ENCODE measurements at regions not wholly inside any gene's neighbourhood (a gene's known extent, or its start where the extent isn't known, plus 50 kb on each side); places are given as distances from the start of the nearest gene placed in this dataset.

GRCh38 chrX:33987458-33987857 is 144.7 kb downstream of the FAM47A start:
- no peak for ATAC-seq
- no peaks in the 10 kb centered on the region for H3K36me3 ChIP-seq (ENCODE audit: insufficient read depth)
- H2AFZ ChIP-seq = no peak overlapping the region
- no peaks in the 10 kb centered on the region for H3K36me3 Mint-ChIP-seq (ENCODE audit: low read depth)
- H3K9me2 ChIP-seq (ENCODE audit: insufficient read depth) = no peaks in the 10 kb centered on the region
- H3K27me3 ChIP-seq (ENCODE audit: insufficient read depth) = no peaks in the 10 kb centered on the region
- no peaks in the 10 kb centered on the region for H3K9me3 Mint-ChIP-seq
- no peak for DNase-seq (ENCODE audit: low spot score)
- H3K4me3 ChIP-seq = no peak overlapping the region
- no peaks in the 10 kb centered on the region for H3K79me2 ChIP-seq (replicated peaks; ENCODE audit: insufficient read depth)
- TF ChIP-seq POLR2AphosphoS5 (IDR thresholded peaks at IDR 0.05; ENCODE audit: low read depth) = no peak
- TF ChIP-seq ZNF331 (CRISPR knock-in tag; IDR thresholded peaks at IDR 0.05; ENCODE audit: low read depth) = no peak
- TF ChIP-seq EZH2 (IDR thresholded peaks at IDR 0.05; ENCODE audit: low read depth, unreplicated experiment) = no peak
- no peak for TF ChIP-seq EZH2phosphoT487 (IDR thresholded peaks at IDR 0.05; ENCODE audit: unreplicated experiment)
- TF ChIP-seq ZNF462 (CRISPR knock-in tag; IDR thresholded peaks at IDR 0.05) = no peak
- no peak for TF ChIP-seq NANOG (IDR thresholded peaks at IDR 0.05; ENCODE audit: borderline replicate concordance)
- TF ChIP-seq CREB1 (CRISPR knock-in tag; IDR thresholded peaks at IDR 0.05; ENCODE audit: low read depth) = no peak
- no peak for TF ChIP-seq ZNF114 (CRISPR knock-in tag; IDR thresholded peaks at IDR 0.05)
- TF ChIP-seq STAT1 (IDR thresholded peaks at IDR 0.05; ENCODE audit: unreplicated experiment) = no peak
- no peak for TF ChIP-seq JUNB (IDR thresholded peaks at IDR 0.05; ENCODE audit: unreplicated experiment)
- TF ChIP-seq CTCF (conservative IDR thresholded peaks at IDR 0.05; ENCODE audit: low read depth in 2 of 2) = no peak
- no peak for TF ChIP-seq ETS1 (IDR thresholded peaks at IDR 0.05)
- no peak for TF ChIP-seq REST (IDR thresholded peaks at IDR 0.05; ENCODE audit: unreplicated experiment)
- H3K4me3 Mint-ChIP-seq = no peak overlapping the region
- H3K27ac ChIP-seq (ENCODE audit: low read depth) = no peak overlapping the region
- H4K20me1 ChIP-seq (replicated peaks; ENCODE audit: insufficient read depth) = no peaks in the 10 kb centered on the region
- H3K4me1 ChIP-seq (ENCODE audit: insufficient read depth) = no peaks in the 10 kb centered on the region
- H3K27me3 Mint-ChIP-seq (ENCODE audit: insufficient read depth, low read depth, poor library complexity) = no peaks in the 10 kb centered on the region
- H3K4me1 Mint-ChIP-seq = no peaks in the 10 kb centered on the region
- H3K27ac Mint-ChIP-seq = no peak overlapping the region
- no peak overlapping the region for H3K4me2 ChIP-seq
- no peaks in the 10 kb centered on the region for H3F3A ChIP-seq (replicated peaks; ENCODE audit: low read depth)
